ENCODE measurements at regions not wholly inside any gene's neighbourhood (a gene's known extent, or its start where the extent isn't known, plus 50 kb on each side); places are given as distances from the start of the nearest gene placed in this dataset.
"Not testable (repeated sequence)": the region's sequence is repeated elsewhere in the genome, so short reads cannot be mapped to it uniquely, and the experiment has no call there.

DNA sequence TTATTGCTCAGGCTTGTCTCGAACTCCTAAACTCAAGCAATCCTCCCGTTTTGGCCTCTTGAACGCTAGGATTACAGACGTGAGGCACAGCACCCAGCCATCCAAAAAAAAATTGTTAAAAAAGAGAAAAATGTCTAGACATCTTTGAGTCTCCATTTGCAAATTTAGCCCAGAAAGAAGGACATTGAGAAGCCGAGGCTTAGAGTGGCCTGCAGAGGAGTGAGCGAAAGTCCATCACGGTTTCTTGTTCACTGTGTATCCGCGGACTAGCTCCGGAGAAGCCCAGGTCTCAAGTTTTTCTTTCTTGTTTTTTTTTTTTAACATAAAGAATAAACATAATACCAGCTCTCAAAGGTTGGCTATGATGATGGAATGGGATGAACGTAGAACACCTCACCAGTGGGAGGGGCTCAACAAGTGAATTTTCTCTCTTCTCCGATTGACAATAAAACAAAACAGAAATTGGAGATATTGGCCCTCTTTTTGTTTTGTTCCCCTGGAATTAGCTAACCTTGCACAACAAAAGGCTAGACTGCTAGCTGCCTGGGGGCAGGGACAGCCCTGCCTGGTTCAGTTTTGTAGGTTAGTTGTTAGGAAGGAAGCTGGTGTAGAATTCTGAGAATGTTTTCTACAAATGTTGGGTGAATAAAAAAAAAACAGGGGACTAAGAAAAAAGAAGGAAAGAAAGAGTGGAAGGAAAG lies 163.4 kb downstream of the MYCN start:
- DNase-seq (ENCODE audit: low read depth) = no peak

DNA sequence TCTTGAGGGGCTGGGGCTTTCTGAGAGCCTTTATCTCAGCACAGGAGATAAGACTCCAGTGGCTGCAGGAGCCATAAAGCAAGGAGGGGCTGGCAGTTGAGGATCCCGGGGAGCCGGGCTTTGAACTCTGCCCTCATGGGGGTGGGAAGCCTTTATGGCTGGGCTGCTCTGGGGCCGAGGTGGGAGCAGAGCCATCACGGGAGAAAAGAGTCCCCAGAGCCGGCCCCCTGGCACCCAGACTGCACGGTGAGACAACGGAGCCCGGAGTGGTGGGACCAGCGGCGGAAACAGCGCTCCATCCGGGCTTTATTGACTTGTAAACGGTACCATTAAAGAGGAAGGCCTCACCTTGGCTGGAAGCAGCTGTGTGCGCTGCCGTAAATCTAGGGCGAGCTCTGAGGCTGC lies 162.6 kb downstream of the MYCN start:
- no peak for DNase-seq (ENCODE audit: low read depth)

DNA sequence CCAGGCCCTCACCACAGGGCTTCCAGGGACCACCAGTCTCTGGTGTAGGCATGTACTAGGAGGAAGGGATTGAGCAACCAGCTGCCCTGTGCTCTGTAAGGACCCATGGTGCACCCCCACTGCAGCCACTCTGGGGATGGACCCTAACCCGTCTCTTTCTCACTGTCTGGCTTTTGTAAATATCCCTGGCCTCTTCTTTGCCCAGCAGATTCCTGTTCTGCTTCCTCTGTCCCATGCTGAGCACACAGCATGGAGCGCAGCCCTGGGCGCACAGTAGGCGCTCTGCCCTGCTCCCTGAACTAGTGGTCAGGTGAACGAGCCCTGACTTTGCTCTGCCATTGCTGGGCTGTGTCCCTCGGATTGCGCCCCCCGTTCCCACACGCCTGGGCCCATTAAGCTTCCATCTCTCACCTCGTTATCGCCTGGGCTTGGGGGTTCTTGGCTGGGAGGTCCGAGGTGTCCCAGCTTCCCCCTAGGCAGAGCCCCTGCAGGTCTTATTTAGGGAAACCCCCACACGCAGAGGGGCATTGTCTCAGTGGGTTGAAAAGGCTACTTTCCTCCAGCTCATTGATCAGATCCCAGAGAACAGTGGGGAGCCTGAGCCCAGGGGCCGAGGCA lies 162.1 kb downstream of the MYCN start:
- no peak for DNase-seq (ENCODE audit: low read depth)

DNA sequence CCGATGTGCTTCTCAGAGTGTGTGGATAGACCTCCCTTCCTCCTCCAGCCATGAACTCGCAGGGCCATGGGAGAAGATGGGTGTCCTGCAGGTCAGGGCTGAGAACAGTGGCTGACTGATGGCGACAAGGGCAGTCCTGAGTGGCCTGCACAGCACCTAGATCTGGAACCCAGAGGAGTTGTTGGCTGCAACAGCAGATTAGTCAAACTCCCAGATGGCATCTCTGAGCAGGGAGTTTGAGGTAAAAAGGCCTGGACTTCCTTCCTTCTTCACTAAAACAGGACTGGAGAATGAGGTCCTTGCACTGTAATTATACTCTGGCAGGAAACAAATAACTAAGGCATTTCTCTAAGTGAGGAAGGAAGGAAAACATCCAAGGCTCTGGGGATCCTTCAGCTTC lies 160.8 kb downstream of the MYCN start:
- no peak for DNase-seq (ENCODE audit: low read depth)

DNA sequence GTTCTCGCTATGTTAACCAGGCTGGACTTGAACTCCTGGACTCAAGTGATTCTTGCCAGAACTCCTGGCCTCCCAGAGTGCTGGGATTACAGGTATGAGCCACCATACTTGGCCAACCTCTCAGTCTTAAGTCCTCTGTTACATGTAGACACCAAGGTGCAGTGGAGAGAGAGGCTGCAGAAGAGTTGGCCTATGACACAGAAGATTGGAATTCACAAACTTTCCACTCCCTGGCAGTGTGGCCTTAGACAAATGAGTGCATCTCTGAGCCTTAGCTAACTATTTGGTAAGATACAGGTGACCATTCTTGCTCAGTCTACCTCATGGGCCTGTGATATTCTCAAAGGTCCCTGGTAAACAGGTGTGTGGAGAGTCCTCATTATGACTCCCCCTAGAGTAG lies 159.7 kb downstream of the MYCN start:
- peak; percentile 4 for DNase-seq (ENCODE audit: low read depth)

DNA sequence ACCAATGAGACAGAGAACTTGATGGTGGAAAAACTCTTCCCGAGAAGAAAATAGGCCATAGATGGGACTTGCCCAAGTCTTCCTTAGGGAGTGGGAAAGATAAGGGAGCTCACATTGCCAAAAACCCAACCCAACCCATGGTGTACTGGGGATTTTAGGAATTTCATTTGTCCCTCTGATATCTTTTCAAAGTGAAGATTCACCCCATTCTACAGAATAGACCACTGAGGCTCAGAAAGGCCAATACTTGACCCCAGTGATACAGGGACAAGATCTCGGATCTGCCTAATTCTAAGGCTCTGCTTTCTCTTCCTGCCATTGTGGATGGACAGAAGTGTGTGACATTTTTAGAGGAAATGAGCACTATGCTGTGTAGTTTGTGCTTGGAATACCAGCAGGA lies 159.0 kb downstream of the MYCN start:
- DNase-seq (ENCODE audit: low read depth) = no peak

DNA sequence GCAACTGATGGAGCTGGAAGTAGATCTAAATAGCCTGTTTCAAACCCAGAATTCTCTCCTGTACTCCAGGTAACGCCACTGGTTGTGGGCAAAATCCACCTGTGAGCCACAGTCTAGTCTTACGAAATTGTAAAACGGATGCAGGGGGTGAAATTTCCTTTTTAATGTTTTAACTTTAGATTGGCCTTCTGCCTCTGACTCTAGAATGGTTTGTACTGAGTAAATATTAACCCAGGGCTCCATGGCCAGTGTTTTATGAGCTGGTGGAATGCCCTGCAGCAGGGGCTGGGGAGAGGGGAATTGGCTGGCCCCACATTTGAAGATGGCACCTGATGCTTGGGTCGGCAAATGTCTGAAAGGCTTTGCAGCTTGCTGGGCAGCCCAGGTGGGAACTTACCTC lies 156.6 kb downstream of the MYCN start:
- DNase-seq (ENCODE audit: low read depth) = no peak

DNA sequence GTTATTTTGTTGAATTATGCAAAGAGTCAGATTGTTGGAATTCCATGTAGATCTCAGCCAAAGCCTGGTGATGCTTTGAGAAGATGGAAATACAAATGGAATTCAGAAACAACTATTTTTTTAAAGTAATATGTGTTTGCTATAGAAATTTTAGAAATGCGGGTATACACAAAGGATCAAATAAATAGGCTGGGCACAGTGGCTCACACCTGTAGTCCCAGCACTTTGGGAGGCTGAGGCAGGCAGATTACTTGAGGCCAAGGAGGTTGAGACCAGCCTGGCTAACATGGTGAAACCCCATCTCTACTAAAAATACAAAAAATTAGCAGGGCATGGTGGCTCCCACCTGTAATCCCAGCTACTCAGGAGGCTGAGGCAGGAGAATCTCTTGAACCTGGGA lies 155.1 kb downstream of the MYCN start:
- DNase-seq (ENCODE audit: low read depth) = not testable (repeated sequence)

DNA sequence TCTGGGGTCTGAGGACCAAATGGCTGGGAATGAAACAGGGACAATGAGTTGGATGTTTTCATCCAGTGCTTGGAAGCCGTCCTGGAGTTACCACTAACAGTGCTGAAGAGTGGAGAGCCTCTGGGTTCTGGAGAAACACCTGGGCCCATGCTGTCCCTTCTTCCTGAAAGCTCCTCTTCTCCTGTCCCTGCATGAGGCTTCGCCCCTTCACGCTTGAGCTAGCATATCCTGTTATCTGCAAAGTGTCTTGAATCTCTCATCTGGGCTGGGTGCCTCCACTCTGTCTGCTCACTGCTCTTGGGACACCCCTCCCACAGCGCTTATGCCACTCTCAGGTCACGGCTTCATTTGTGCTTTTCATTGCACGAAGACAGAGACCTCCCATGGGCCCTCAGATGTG lies 154.5 kb downstream of the MYCN start:
- DNase-seq (ENCODE audit: low read depth) = no peak

DNA sequence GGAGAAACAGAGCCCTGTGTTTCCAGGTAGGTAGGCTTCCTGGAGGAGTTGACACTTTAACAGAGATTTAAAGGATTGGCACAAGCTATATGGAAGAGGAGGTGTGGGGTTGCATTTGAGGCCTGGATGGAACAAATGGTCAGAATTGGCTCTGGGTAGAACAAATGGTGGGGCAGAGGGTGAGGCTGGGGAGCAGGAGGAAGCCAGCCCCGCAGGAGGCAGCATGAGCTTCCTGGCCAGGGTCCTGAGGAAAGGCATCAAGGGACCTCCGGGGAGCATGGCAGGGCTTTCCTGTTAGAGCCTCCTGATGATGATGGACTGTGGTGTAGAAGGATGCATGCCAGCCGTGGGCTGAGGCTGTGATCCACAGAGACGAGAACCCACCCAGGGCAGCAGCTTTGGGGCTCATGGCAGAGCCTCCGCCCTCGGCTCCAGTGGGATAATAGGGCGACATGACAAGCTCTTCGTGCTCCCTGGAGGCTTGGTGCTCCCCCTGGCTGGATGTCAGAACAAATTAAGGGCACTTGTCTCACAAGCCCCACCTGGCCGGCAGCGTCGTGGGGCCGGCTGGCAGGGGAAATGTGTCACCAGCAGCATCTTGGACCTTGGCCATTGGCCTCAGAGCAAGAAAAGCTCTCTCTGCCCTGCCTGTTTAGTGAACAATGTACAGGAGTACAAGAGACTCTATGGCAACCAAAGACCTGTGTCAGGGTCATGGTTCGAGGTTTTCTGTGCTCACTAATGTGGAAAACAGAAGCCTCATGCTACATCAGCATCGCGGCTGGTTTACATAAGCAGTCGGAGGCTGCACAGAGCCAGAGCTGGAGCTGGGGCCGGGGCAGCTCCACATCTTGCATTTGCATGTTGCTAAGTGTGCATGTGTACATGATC lies 153.5 kb downstream of the MYCN start:
- DNase-seq (ENCODE audit: low read depth) = peak; percentile 3

DNA sequence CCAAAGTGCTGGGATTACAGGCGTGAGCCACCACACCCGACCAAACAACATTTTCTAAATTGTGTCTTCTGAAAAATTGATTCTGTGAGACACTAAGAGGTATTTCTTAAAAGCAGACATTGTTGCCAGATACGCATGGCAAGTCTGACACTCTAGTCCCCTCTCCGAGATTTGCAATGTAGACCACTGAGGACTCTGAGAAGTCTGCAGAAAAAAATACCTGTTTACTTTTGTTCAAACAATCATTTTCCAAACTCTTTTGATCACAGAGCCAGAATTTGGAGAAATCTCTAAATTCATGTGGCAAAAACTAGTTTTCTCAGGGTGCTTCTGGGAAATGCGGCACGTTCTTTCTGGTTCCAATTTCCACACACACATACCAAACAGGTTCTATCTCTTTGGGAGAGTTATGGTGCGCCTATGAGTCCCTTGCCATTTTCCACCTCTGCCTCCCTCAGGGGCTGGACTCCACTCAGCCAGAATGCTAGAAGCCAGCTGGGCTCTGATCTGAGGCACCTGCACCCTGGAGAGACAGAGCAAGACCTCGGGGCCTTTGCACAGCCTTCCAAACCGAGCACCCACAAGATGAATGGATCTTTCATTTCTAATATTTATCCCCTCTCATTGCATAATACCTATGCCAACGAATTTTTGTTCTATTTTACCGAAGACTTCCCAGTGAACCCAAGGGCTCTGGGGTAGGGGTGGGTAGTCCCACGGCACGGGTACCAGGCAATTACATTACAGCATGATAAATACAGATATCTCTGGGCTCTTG lies 152.7 kb downstream of the MYCN start:
- DNase-seq (ENCODE audit: low read depth) = no peak

DNA sequence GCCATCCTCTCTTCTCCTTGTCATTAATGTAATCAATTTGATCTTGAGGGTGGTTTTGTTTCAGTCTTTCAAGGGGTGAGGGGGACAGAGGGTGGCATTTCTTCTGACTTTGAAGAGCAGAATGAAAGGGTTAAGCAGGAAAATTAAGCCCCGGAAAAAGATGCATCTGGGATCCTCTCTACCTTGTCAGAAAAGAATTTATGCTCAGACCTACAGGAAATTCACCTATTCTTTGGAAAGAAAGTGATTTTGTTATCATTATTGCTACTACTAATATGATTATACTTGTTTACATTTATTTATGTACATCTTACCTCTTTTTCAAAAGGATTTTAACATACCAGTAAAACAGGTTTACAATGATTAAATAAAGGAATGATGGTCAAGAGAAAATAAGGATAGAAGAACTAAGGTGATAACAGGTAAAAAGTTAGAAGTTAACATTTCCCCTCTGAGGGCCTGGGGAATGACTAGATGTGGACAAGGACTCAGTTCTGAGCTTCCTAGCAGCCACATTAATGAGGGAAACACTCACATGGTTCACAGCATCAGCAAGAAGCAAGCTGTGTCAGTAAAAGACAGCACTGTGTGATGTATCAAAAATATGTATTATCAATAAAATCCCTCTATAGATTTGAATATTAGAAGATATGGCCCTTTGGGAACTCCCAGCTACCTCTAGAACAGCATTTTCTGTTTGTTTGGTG lies 151.4 kb downstream of the MYCN start:
- DNase-seq (ENCODE audit: low read depth) = no peak

DNA sequence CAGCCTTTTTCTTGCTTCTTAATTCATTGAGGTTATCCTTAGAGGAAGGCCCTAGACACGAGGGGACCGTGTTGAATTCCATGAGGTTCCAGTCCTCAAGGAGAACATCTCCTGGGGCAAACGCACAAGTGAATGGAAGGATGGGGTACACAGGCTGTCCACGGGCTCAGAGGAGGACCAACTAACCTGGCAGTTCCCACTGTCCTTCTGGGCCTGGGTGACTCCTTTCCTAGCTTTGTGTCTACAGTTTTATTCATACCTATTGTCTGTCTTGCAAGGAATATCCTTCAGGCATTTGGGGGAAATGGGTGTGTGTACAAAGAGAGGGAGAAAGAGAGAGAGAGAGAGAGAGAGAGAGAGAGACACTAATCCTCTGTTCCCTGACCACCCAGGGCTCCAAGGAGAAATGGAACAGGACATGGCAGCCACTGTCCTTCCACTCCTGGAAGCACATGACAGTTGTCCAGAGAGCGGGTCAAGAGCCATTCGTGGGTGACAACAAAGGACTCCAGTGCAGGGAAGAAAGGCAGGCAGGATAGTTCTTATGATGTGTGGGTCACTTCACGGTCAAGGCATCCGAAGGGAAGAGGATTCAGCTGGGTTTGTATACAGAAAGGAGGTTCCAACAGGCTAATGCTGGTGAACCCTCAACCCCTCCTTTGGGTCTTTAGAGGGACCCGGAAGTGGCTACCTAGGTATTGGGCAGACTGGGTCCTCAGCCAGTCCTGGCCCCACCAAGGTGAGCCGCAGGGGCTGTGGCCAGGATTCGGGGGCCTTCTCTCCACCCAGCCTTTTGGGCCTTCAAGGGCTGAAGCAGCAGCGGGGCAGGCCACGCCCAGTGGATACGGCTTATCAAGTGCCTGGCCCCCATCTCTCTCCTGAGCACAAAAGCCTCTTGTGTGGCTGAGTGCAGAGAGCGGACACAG lies 150.6 kb downstream of the MYCN start:
- no peak for DNase-seq (ENCODE audit: low read depth)

DNA sequence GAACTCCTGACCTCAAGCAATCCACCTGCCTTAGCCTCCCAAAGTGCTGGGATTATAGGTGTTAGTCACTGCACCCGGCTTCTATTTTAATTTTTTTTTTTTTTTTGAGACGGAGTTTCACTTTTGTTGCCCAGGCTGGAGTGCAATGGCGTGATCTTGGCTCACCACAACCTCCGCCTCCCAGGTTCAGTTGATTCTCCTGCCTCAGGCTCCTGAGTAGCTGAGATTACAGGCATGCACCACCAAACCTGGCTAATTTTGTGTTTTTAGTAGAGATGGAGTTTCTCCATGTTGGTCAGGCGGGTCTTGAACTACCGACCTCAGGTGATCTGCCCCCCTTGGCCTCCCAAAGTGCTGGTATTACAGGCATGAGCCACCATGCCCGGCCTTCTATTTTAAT lies 149.1 kb downstream of the MYCN start:
- not testable (repeated sequence) for DNase-seq (ENCODE audit: low read depth)

DNA sequence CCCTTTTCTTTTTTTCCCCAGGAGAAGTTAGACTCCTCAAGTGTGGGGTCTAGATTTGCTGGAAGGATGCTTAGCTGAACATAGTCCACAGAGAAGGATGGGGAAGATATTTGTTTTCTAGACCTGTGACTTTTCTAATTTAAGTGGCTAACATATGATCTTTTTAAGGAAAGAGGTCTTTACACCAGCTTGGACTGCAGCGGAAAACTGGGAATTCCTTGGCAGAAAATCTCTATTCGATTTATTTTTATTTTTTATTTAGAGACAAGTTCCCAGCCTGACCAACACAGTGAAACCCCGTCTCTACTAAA lies 148.4 kb downstream of the MYCN start:
- DNase-seq (ENCODE audit: low read depth) = no peak

DNA sequence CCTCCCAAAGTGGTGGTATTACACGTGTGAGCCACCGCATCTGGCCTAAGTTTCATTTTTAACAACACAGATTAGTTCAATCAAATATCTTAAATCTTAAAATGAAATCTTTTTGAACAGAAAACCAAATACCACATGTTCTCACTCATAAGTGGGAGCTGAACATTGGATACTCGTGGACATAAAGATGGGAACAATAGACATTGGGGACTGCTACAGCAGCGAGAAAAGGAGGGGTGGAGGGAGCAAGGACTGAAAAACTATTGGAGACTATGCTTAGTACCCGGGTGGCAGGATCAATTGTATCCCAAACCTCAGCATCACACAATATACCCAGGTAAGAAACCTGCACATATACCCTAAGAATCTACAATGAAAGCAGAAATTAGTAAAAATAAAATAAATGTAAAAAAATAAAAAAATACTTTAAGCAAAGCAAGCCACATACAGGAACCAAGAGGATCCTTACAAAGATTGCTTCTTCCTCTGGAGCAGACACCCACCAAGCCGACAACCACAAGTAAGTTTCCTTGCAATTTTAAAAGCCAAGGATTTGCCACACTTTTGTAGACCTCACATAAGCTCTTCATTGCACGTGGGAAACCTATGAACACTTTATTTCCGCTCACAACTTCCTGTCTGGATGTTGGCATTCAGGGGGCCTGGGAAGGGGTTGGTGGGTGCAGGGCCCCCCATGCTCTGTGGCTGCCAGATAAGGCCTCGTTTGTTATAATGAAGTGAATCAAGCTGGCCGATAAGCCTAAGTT lies 147.9 kb downstream of the MYCN start:
- DNase-seq (ENCODE audit: low read depth) = no peak

DNA sequence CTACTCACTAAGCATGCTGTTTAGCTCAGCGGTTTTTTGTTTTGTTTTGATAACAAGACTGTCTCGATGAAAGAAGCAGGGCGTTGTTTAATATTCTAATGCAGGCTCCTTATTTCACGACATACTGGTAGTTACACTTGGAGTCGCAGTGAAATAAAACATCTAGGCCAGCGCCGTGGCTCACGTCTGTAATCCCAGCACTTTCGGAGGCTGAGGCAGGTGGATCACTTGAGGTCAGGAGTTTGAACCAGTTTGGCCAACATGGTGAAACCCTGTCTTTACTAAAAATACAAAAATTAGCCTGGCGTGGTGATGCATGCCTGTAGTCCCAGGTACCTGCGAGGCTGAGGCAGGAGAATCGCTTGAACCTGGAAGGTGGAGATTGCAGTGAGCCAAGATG lies 145.8 kb downstream of the MYCN start:
- DNase-seq (ENCODE audit: low read depth) = not testable (repeated sequence)

DNA sequence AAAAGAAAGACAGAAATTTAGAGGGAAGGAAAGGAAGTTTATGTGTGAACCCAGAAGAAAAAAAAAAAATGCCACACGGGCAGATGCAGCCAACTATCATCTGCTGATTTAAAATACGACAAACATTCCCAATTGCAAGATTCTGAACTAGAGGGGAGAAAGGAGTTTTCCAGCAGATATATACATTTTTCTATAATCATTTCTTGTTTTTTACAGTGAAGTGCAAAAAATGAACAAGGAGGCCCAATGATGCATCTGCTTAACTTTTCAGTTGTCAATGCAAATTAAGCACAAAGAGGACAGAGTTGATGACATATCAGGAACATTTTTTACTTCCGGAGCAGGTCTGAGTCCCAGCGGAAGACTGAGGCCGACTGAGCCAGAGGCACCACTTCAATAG lies 144.7 kb downstream of the MYCN start:
- no peak for DNase-seq (ENCODE audit: low read depth)

DNA sequence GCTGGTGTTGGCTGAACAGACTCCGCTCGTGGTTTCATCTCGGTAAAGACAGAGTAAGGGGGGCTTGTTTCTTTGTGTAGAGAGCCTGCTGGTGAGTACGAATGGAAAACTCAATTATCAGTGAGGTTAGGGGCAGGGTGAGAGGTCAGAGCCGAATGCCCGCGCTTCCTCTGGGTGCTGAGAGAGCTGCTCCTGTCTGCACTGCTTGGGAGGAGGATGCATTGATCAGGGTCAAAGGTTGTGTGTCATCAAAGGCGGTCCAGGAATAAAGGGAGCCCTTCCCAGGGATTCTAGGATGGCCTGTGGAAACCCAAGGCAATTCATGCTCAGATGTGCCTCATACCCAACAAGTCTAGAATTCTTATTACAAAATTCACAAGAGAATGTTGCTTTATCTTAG lies 143.9 kb downstream of the MYCN start:
- no peak for DNase-seq (ENCODE audit: low read depth)

DNA sequence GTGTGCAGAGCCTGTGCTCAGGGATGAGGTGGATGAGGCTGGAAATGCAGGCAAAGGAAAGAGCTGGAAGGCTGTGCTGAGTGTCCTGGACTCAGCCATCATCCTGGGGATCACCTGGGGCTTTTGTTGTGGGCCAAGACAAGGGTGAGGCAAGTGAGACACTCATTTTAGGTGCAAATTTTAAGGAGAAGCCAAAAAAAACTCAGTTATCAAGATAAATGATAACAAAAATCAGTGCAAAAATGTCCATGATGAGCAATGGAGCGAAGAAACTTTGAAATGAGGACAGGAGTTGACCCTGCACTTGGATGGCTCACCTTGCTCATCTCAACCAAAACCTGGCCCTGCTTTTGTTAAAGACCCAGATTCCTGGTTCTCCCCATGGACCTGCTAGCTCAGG lies 141.9 kb downstream of the MYCN start:
- no peak for DNase-seq (ENCODE audit: low read depth)

All from iris pigment epithelial cell (primary cell).